Adrenal gland (tissue), 9 donors: ENCODE measurements at regions not wholly inside any gene's neighbourhood (a gene's known extent, or its start where the extent isn't known, plus 50 kb on each side); places are given as distances from the start of the nearest gene placed in this dataset.

Experiments used
- DNase-seq, 7 donors: peaks; one replicate each; pipeline ENCODE4 v3.0.0-alpha.2; 2019 to 2020
- H3K27ac ChIP-seq, 5 donors: fragments of 200-600 bp; sonication (generic) in 4 of 5; 1 replicate in 3 of 5; 2 replicates in 2 of 5; pipeline versions ENCODE4 v1.5.1 to v1.8.0; 2016 to 2020; ENCODE audit warnings: mild to moderate bottlenecking in 1 of 5
- H3K27me3 ChIP-seq: fragments of 200-600 bp; 2 replicates; pipeline ENCODE4 v1.8.0; 2021
- H3K36me3 ChIP-seq, 2 donors: fragments of 200-600 bp; replicated peaks in 1 of 2; 1 replicate in 1 of 2; 2 replicates in 1 of 2; pipeline versions ENCODE4 v1.5.1 to v1.8.0; 2018 to 2022
- H3K4me1 ChIP-seq, 2 donors: fragments of 200-600 bp; replicated peaks in 1 of 2; 1 replicate in 1 of 2; 2 replicates in 1 of 2; pipeline versions ENCODE4 v1.5.1 to v1.8.0; 2018 to 2021
- H3K4me3 ChIP-seq, 4 donors: fragments of 200-600 bp; sonication (generic) in 3 of 4; one replicate each; pipeline ENCODE4 v1.5.1; 2016 to 2018
- H3K9me3 ChIP-seq, 3 donors: fragments of 200-600 bp; sonication (generic) in 1 of 3; replicated peaks in 1 of 3; 1 replicate in 2 of 3; 2 replicates in 1 of 3; pipeline versions ENCODE4 v1.5.1 to v1.8.0; 2016 to 2021
- POLR2A ChIP-seq, 2 donors: fragments of 450-650 bp; IDR thresholded peaks; one replicate each; pipeline ENCODE4 v1.6.1; 2017; ENCODE audit warnings: antibody characterized with exemption in 2 of 2, mild to moderate bottlenecking in 2 of 2, moderate library complexity in 1 of 2
- WGBS, 4 donors: extraction: QIAGEN DNeasy Blood & Tissue Kit in 2 of 4; methylation state at CpG; one replicate each; pipeline versions ENCODE4 v1.1.5 to v1.1.7; 2013 to 2017; 5-methylcytosine and 5-hydroxymethylcytosine counted together
- intact Hi-C, 2 donors: fragments of 100-400 bp; cut with DNase I; formaldehyde crosslinking; loops; one replicate each; pipeline versions ENCODE4 v1.14.1 to v1.15.0; 2022 to 2023
- TF ChIP-seq, protein P1 (sequence below), 6 experiments: fragments of 450-650 bp in 4 of 6; fragments of 200-600 bp in 2 of 6; sonication (generic) in 1 of 6; IDR thresholded peaks; 1 replicate in 5 of 6; 2 replicates in 1 of 6; pipeline versions ENCODE4 v1.5.1 to v1.8.0; 2016 to 2021; ENCODE audit warnings: antibody characterized with exemption in 6 of 6, mild to moderate bottlenecking in 2 of 6, moderate library complexity in 1 of 6
- donor health status: healthy with polysubstance abuse.
- donor health status: Bipolar disorder and iron deficiency.
- donor health status: DM: yes; HTN: yes; CAD: no.
- donor health status: DM: no; HTN: no; CAD: no.
- donor health status: DM: no; HTN: no; CAD: no.

DNA sequence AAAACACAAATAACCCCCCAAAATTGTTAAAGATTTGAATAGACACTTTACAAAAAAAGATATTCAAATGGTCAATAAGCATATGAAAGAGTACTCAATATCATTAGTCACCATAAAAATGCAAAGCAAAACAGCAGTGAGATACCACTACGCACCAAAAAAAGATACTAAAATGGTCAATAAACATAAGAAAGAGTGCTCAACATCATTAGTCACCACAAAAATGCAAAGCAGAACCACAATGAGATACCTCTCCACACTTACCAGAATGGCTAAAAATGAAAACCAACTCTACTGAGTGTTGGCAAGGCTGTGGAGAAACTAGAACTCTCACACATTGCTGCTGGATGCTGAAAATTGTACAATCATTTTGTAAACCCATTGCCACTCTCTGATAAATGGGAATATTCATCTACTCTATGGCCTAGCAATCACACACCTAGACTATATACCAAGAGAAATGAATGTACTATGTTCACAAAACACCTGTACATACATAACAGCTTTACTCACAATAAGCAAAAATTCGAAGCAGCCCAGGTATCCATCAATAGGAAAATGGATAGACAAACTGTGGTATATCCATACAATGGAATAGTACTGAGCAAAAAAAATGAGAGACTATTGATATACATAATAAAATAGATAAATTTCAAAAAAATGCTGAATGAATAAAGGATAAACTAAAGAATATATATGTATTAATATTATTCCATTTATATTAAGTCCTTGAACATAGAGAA lies 205.0 kb upstream of the DAPK1 start:
- Histone ChIP-seq H3K27ac (no peak overlapping the region), H3K4me1 (no peaks in the 10 kb centered on the region), H3K9me3 (no peaks in the 10 kb centered on the region), H3K36me3 (no peaks in the 10 kb centered on the region), H3K27me3 (no peaks in the 10 kb centered on the region), H3K4me3 (no peak overlapping the region)
- DNase-seq = no peak
- TF ChIP-seq, protein P1, sequence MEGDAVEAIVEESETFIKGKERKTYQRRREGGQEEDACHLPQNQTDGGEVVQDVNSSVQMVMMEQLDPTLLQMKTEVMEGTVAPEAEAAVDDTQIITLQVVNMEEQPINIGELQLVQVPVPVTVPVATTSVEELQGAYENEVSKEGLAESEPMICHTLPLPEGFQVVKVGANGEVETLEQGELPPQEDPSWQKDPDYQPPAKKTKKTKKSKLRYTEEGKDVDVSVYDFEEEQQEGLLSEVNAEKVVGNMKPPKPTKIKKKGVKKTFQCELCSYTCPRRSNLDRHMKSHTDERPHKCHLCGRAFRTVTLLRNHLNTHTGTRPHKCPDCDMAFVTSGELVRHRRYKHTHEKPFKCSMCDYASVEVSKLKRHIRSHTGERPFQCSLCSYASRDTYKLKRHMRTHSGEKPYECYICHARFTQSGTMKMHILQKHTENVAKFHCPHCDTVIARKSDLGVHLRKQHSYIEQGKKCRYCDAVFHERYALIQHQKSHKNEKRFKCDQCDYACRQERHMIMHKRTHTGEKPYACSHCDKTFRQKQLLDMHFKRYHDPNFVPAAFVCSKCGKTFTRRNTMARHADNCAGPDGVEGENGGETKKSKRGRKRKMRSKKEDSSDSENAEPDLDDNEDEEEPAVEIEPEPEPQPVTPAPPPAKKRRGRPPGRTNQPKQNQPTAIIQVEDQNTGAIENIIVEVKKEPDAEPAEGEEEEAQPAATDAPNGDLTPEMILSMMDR (IDR thresholded peaks at IDR 0.05) = no peak
- TF ChIP-seq POLR2A (IDR thresholded peaks at IDR 0.05) = no peak
- WGBS, 4 donors = 36 to 84% (median 65%) methylated on average over 2 of the region's 2 CpGs
- intact Hi-C loops = no loop called here

DNA sequence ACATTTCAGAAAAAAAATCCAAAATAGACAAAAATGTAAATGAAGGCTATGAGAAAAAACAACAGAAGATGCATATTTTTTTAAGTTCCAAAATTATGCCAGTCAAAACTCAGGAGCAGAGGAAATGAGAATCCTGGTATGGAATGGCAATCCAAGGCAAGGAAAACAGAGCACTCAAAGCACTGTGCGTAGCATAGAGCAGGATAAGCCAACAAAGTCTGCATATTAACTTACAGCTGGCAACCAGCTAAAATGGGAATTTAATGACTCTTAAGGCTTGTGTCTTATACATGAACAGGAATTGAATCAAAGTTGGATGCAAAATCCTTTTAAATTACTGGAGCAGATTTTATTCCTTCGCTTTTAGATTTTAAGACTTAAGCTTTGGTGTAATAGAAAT lies 203.5 kb upstream of the DAPK1 start:
- no peaks in the 10 kb centered on the region for H3K27me3 ChIP-seq
- no peak overlapping the region for H3K4me3 ChIP-seq
- H3K4me1 ChIP-seq = no peaks in the 10 kb centered on the region
- no peak for DNase-seq
- TF ChIP-seq, protein P1 (IDR thresholded peaks at IDR 0.05) = no peak
- no peak for TF ChIP-seq POLR2A (IDR thresholded peaks at IDR 0.05)
- H3K36me3 ChIP-seq = no peaks in the 10 kb centered on the region
- H3K9me3 ChIP-seq = no peaks in the 10 kb centered on the region
- 83 to 94% (median 90%) methylated on average over 2 of the region's 2 CpGs for WGBS, 4 donors
- intact Hi-C loops = no loop called here
- no peak overlapping the region for H3K27ac ChIP-seq

DNA sequence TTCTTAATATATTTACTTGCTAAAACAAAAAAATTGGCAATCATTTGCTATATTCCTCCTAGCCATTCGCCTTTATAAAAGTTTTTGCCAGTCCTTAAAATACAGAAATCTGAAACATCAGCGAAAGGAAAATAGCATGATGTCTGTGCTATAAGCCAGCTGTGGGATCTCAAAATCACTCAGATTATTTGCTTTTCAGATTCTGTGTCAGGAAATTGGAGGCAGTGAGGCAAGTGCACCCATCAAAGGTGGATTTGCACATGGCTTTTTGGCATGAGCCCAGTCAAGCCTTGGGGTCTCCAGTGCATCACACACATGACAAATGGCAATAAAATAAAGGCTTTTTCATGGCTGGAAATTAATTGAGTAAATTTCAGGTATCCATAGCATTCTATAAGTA lies 196.8 kb upstream of the DAPK1 start:
- no peak for DNase-seq
- TF ChIP-seq, protein P1 (IDR thresholded peaks at IDR 0.05) = no peak
- TF ChIP-seq POLR2A (IDR thresholded peaks at IDR 0.05) = no peak
- Histone ChIP-seq H3K27me3 (no peaks in the 10 kb centered on the region), H3K27ac (no peak overlapping the region), H3K4me1 (no peaks in the 10 kb centered on the region), H3K9me3 (no peaks in the 10 kb centered on the region), H3K36me3 (no peaks in the 10 kb centered on the region), H3K4me3 (no peak overlapping the region)
- WGBS, 4 donors = 53 to 76% (median 74%) methylated on average over 2 of the region's 2 CpGs
- intact Hi-C loops = no loop called here

DNA sequence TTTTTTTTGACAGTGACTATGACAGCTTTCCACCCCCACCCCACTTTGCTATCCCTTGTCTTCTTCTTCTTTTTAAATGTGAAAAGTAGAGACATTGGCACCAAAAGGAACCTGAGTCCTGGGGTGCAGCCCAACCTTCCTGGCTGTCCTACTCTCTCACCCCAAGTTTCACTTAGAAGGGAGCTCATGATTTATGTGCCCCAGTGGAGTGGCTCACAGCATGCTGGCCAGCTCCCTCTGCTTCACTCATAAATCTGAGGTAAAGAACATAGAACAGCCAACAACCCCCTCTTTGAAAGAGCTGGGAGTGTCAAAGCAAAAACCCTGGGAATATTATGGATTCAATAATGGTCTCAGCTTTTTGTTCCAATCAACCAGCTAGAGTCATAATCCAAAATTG lies 196.3 kb upstream of the DAPK1 start:
- no peak for DNase-seq
- Histone ChIP-seq H3K36me3 (no peaks in the 10 kb centered on the region), H3K27ac (no peak overlapping the region), H3K4me1 (no peaks in the 10 kb centered on the region), H3K4me3 (no peak overlapping the region), H3K9me3 (no peaks in the 10 kb centered on the region), H3K27me3 (no peaks in the 10 kb centered on the region)
- TF ChIP-seq, protein P1 (IDR thresholded peaks at IDR 0.05) = no peak
- TF ChIP-seq POLR2A (IDR thresholded peaks at IDR 0.05) = no peak
- intact Hi-C loops = no loop called here
